HFF-Myc (cell line): ENCODE measurements at regions not wholly inside any gene's neighbourhood (a gene's known extent, or its start where the extent isn't known, plus 50 kb on each side); places are given as distances from the start of the nearest gene placed in this dataset.

Source experiments
- DNase-seq: peaks from one replicate; pipeline ENCODE4 v3.0.0-alpha.2; 2011; ENCODE audit warnings: low read depth; ENCODE audit errors: extremely low read depth
- H3K4me3 ChIP-seq: replicated peaks from 2 replicates; pipeline ENCODE4 v1.5.1; 2011; ENCODE audit warnings: low read depth, mild to moderate bottlenecking, control low read depth, low read length
- CTCF ChIP-seq: IDR thresholded peaks from 2 replicates; pipeline ENCODE4 v1.5.1; 2012; ENCODE audit warnings: mild to moderate bottlenecking, low read depth, low read length, control low read depth; ENCODE audit errors: missing control alignments

GRCh38 chr11:11169715-11170351 is 183.2 kb downstream of the CSNK2A3 start:
- no peak for DNase-seq
- TF ChIP-seq CTCF, result no peak
- no peak overlapping the region for H3K4me3 ChIP-seq

- no peak for TF ChIP-seq CTCF
These were observed 185.2 kb downstream of the CSNK2A3 start for GRCh38 chr11:11167806-11168205.

GRCh38 chr11:11164334-11164690 is 188.7 kb downstream of the CSNK2A3 start:
- TF ChIP-seq CTCF, result no peak
- no peak overlapping the region for H3K4me3 ChIP-seq
- DNase-seq, result no peak

More at GRCh38 chr11:11167806-11168205, 185.2 kb downstream of the CSNK2A3 start:
- no peak for DNase-seq
- no peak overlapping the region for H3K4me3 ChIP-seq

- DNase-seq, result no peak
- no peak overlapping the region for H3K4me3 ChIP-seq
- TF ChIP-seq CTCF, result no peak
These were observed 189.2 kb downstream of the CSNK2A3 start for GRCh38 chr11:11163669-11164333.

GRCh38 chr11:11163236-11163635 is 189.8 kb downstream of the CSNK2A3 start:
- H3K4me3 ChIP-seq, result no peak overlapping the region
- TF ChIP-seq CTCF, result no peak
- no peak for DNase-seq

- DNase-seq, result no peak
- H3K4me3 ChIP-seq, result no peak overlapping the region
- peak; percentile 62 for TF ChIP-seq CTCF
These were observed 195.9 kb downstream of the CSNK2A3 start for GRCh38 chr11:11157185-11157584.
